Lower leg skin (tissue), 3 donors: ENCODE measurements at regions not wholly inside any gene's neighbourhood (a gene's known extent, or its start where the extent isn't known, plus 50 kb on each side); places are given as distances from the start of the nearest gene placed in this dataset.

Experiments used
- POLR2A ChIP-seq, 2 donors: fragments of 450-650 bp; IDR thresholded peaks; one replicate each; pipeline ENCODE4 v1.6.1; 2016 to 2017; ENCODE audit warnings: antibody characterized with exemption in 2 of 2, mild to moderate bottlenecking in 1 of 2, moderate library complexity in 1 of 2
- TF ChIP-seq, protein P1 (sequence below), 3 donors: fragments of 450-650 bp; IDR thresholded peaks; one replicate each; pipeline ENCODE4 v1.5.1; 2016; ENCODE audit warnings: antibody characterized with exemption in 3 of 3, mild to moderate bottlenecking in 3 of 3, moderate library complexity in 2 of 3

DNA sequence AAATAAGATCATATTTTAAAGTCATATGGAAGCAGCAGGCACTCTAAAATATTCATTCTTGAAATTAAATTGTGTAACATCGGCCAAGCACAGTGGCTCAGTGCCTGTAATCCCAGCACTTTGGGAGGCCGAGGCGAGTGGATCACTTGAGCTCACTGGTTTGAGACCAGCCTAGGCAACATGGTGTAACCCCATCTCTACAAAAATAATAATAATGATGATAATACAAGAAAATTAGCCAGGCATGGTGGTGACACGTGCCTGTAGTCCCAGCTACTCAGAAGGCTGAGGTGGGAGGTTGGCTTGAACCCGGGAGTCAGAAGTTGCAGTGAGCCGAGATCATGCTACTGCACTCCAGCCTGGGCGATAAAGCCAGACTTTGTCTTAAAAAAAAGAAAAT is 77.4 kb downstream of the TRIM29 start:
- TF ChIP-seq, protein P1, sequence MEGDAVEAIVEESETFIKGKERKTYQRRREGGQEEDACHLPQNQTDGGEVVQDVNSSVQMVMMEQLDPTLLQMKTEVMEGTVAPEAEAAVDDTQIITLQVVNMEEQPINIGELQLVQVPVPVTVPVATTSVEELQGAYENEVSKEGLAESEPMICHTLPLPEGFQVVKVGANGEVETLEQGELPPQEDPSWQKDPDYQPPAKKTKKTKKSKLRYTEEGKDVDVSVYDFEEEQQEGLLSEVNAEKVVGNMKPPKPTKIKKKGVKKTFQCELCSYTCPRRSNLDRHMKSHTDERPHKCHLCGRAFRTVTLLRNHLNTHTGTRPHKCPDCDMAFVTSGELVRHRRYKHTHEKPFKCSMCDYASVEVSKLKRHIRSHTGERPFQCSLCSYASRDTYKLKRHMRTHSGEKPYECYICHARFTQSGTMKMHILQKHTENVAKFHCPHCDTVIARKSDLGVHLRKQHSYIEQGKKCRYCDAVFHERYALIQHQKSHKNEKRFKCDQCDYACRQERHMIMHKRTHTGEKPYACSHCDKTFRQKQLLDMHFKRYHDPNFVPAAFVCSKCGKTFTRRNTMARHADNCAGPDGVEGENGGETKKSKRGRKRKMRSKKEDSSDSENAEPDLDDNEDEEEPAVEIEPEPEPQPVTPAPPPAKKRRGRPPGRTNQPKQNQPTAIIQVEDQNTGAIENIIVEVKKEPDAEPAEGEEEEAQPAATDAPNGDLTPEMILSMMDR (IDR thresholded peaks at IDR 0.05) = no peak
- TF ChIP-seq POLR2A (IDR thresholded peaks at IDR 0.05) = no peak
